Posterior vena cava (tissue), 2 donors: ENCODE measurements at regions not wholly inside any gene's neighbourhood (a gene's known extent, or its start where the extent isn't known, plus 50 kb on each side); places are given as distances from the start of the nearest gene placed in this dataset.
"Not testable (repeated sequence)": the region's sequence is repeated elsewhere in the genome, so short reads cannot be mapped to it uniquely, and the experiment has no call there.

Experiments used
- DNase-seq: peaks from one replicate; pipeline ENCODE4 v3.0.0-alpha.2; 2020; ENCODE audit warnings: low spot score
- intact Hi-C, 2 donors: fragments of 100-400 bp; cut with DNase I; formaldehyde crosslinking; loops; one replicate each; pipeline versions ENCODE4 v1.14.1 to v1.14.2; 2022 to 2023
- donor health status: DM: yes; HTN: yes; CAD: no.
- donor health status: DM: yes; HTN: yes; CAD: no.

- intact Hi-C loops: no loop called here
Observed at GRCh38 chr7:121505540-121506182, 109.6 kb upstream of the FAM3C start.

GRCh38 chr7:121505021-121505420 lies 108.9 kb upstream of the FAM3C start:
- no peak for DNase-seq
- intact Hi-C loops: no loop called here

More at GRCh38 chr7:121505540-121506182, 109.6 kb upstream of the FAM3C start:
- no peak for DNase-seq

GRCh38 chr7:121504482-121504881 lies 108.4 kb upstream of the FAM3C start:
- intact Hi-C loops: no loop called here
- no peak for DNase-seq

- intact Hi-C loops: no loop called here
- DNase-seq: no peak
Observed at GRCh38 chr7:121503730-121504129, 107.6 kb upstream of the FAM3C start.

- intact Hi-C loops: no loop called here
- DNase-seq: no peak
Observed at GRCh38 chr7:121503039-121503438, 106.9 kb upstream of the FAM3C start.

- DNase-seq: no peak
- intact Hi-C loops: no loop called here
Observed at GRCh38 chr7:121501566-121501965, 105.5 kb upstream of the FAM3C start.

- intact Hi-C loops: no loop called here
Observed at GRCh38 chr7:121500360-121501058, 104.4 kb upstream of the FAM3C start.

GRCh38 chr7:121499624-121500023 lies 103.5 kb upstream of the FAM3C start:
- DNase-seq: no peak
- intact Hi-C loops: no loop called here

More at GRCh38 chr7:121500360-121501058, 104.4 kb upstream of the FAM3C start:
- DNase-seq: no peak

- intact Hi-C loops: no loop called here
- DNase-seq: no peak
Observed at GRCh38 chr7:121498816-121499215, 102.7 kb upstream of the FAM3C start.

- DNase-seq, intact Hi-C loops: not testable (repeated sequence)
Observed at GRCh38 chr7:121497545-121497944, 101.4 kb upstream of the FAM3C start.

- no peak for DNase-seq
- intact Hi-C loops: no loop called here
Observed at GRCh38 chr7:121494516-121494915, 98.4 kb upstream of the FAM3C start.

- intact Hi-C loops: no loop called here
- DNase-seq: no peak
Observed at GRCh38 chr7:121493553-121493952, 97.4 kb upstream of the FAM3C start.

- intact Hi-C loops: no loop called here
- no peak for DNase-seq
Observed at GRCh38 chr7:121490309-121490708, 94.2 kb upstream of the FAM3C start.

- no peak for DNase-seq
- intact Hi-C loops: no loop called here
Observed at GRCh38 chr7:121489440-121489839, 93.3 kb upstream of the FAM3C start.

GRCh38 chr7:121488111-121488650 lies 92.1 kb upstream of the FAM3C start:
- intact Hi-C loops: no loop called here
- no peak for DNase-seq

- intact Hi-C loops: no loop called here
- DNase-seq: no peak
Observed at GRCh38 chr7:121486590-121486989, 90.5 kb upstream of the FAM3C start.

GRCh38 chr7:121485467-121486243 lies 89.5 kb upstream of the FAM3C start:
- intact Hi-C loops: no loop called here
- DNase-seq: no peak

- intact Hi-C loops: no loop called here
- DNase-seq: no peak
Observed at GRCh38 chr7:121484089-121484763, 88.1 kb upstream of the FAM3C start.

- no peak for DNase-seq
- intact Hi-C loops: no loop called here
Observed at GRCh38 chr7:121480566-121481335, 84.6 kb upstream of the FAM3C start.
